PC-9 (cell line): ENCODE measurements at regions not wholly inside any gene's neighbourhood (a gene's known extent, or its start where the extent isn't known, plus 50 kb on each side); places are given as distances from the start of the nearest gene placed in this dataset.

Experiments used
- BruUV-seq: library from RNA; stranded (reverse); fragments of 400-500 nt; replicated peaks from 2 replicates; lab custom pipeline; 2021; lab: Mats Ljungman, UMichigan
- CTCF ChIA-PET: fragments of 300-600 bp; sonication (Branson Sonifier 250); formaldehyde crosslinking; loops from one replicate; lab custom pipeline; 2022; ENCODE audit warnings: antibody characterized with exemption; lab: Charles Lee
- POLR2A ChIA-PET: fragments of 300-600 bp; sonication (Branson Sonifier 250); formaldehyde crosslinking; loops from one replicate; lab custom pipeline; 2022; ENCODE audit warnings: antibody characterized with exemption; ENCODE audit not compliant: unreplicated experiment; lab: Charles Lee
- DNase-seq, 2 experiments: peaks; one replicate each; pipeline versions ENCODE4 v3.0.0 to v3.0.0-alpha.2; 2015 to 2022; ENCODE audit warnings: mixed read lengths in 1 of 2
- H2AFZ ChIP-seq: fragments of 200-600 bp; sonication (generic); 2 replicates; pipeline ENCODE4 v1.8.1; 2017; ENCODE audit warnings: antibody characterized with exemption
- H3F3A ChIP-seq: fragments of 200-600 bp; sonication (generic); 2 replicates; pipeline ENCODE4 v1.8.1; 2017; ENCODE audit warnings: antibody characterized with exemption, mild to moderate bottlenecking, low read depth; ENCODE audit not compliant: insufficient read depth
- H3K27ac ChIP-seq: fragments of 200-600 bp; sonication (generic); 2 replicates; pipeline ENCODE4 v1.6.1; 2016; ENCODE audit warnings: mixed run types
- H3K27me3 ChIP-seq: fragments of 200-600 bp; sonication (generic); 2 replicates; pipeline ENCODE4 v1.6.1; 2016; ENCODE audit warnings: low read depth, mixed run types; ENCODE audit not compliant: insufficient read depth
- H3K36me3 ChIP-seq: fragments of 200-600 bp; sonication (generic); 2 replicates; pipeline ENCODE4 v1.6.1; 2016; ENCODE audit warnings: low read depth, mixed run types
- H3K4me1 ChIP-seq: fragments of 200-600 bp; sonication (generic); replicated peaks from 2 replicates; pipeline ENCODE4 v1.6.1; 2016; ENCODE audit warnings: mixed run types; ENCODE audit not compliant: insufficient read depth
- H3K4me2 ChIP-seq: fragments of 200-600 bp; sonication (generic); 2 replicates; pipeline ENCODE4 v1.6.1; 2017; ENCODE audit warnings: mixed run types
- H3K4me3 ChIP-seq: fragments of 200-600 bp; sonication (generic); 2 replicates; pipeline ENCODE4 v1.6.1; 2016; ENCODE audit warnings: mixed run types
- H3K79me2 ChIP-seq: fragments of 200-600 bp; sonication (generic); 2 replicates; pipeline ENCODE4 v1.6.1; 2017; ENCODE audit warnings: low read depth, mixed run types
- H3K9me2 ChIP-seq: fragments of 200-600 bp; sonication (generic); 2 replicates; pipeline ENCODE4 v1.8.1; 2017; ENCODE audit warnings: mild to moderate bottlenecking; ENCODE audit not compliant: insufficient read depth
- H3K9me3 ChIP-seq: fragments of 200-600 bp; sonication (generic); 2 replicates; pipeline ENCODE4 v1.8.1; 2016; ENCODE audit warnings: low read depth; ENCODE audit not compliant: insufficient read depth
- H4K20me1 ChIP-seq: fragments of 200-600 bp; sonication (generic); 2 replicates; pipeline ENCODE4 v1.8.1; 2017; ENCODE audit not compliant: insufficient read depth
- CTCF ChIP-seq: fragments of 200-600 bp; sonication (generic); conservative IDR thresholded peaks from 2 replicates; pipeline ENCODE4 v1.6.1; 2017; ENCODE audit warnings: mixed run types, antibody characterized with exemption, mild to moderate bottlenecking, moderate library complexity
- EZH2 ChIP-seq: fragments of 200-600 bp; sonication (generic); IDR thresholded peaks from 2 replicates; pipeline ENCODE4 v1.8.0; 2017; ENCODE audit warnings: antibody characterized with exemption, low read depth
- intact Hi-C: fragments of 100-400 bp; cut with micrococcal nuclease; formaldehyde crosslinking; loops from one replicate; pipeline ENCODE4 v1.10.0; 2022; ENCODE audit not compliant: unreplicated experiment

- ChIA-PET POLR2A (no interaction called here), CTCF (no interaction called here)
- H4K20me1 ChIP-seq, result no peaks in the 10 kb centered on the region
- peaks cover 4% of the 10 kb centered on the region; the same call in 1 of the 2 replicates for H3F3A ChIP-seq
- no peaks in the 10 kb centered on the region for H3K27me3 ChIP-seq
- no peak for TF ChIP-seq CTCF
- no peaks in the 10 kb centered on the region for H3K36me3 ChIP-seq
- no peak overlapping the region for H3K27ac ChIP-seq
- 0 out of 2 replicates have a peak, but pooled peaks cover 5% of the 10 kb centered on the region for H3K9me2 ChIP-seq
- no TSS peak for BruUV-seq
- H2AFZ ChIP-seq, result no peak overlapping the region
- H3K4me1 ChIP-seq, result peaks cover 20% of the 10 kb centered on the region
- DNase-seq, result no peak
- H3K79me2 ChIP-seq, result no peaks in the 10 kb centered on the region
- H3K4me2 ChIP-seq, result no peak overlapping the region
- no peak overlapping the region for H3K4me3 ChIP-seq
- intact Hi-C loops, result no loop called here
- H3K9me3 ChIP-seq, result no peaks in the 10 kb centered on the region
Observed at GRCh38 chr7:46195934-46196333, 274.9 kb upstream of the IGFBP3 start.

GRCh38 chr7:46192271-46192670 is 271.2 kb upstream of the IGFBP3 start:
- ChIA-PET POLR2A (interaction anchor here (0.7 to 1.2 kb wide), 2 partner anchors 13 to 100 kb away, joined by 5 read pairs; no protein-coding TSS in a partner anchor), CTCF (no interaction called here)
- TF ChIP-seq EZH2 (no peak), CTCF (no peak)
- Histone ChIP-seq H3K27me3 (no peaks in the 10 kb centered on the region), H4K20me1 (no peaks in the 10 kb centered on the region), H3K9me2 (no peaks in the 10 kb centered on the region), H3K36me3 (no peaks in the 10 kb centered on the region), H3K4me1 (peaks cover 25% of the 10 kb centered on the region), H3K9me3 (no peaks in the 10 kb centered on the region), H3F3A (peaks cover 4% of the 10 kb centered on the region; the same call in 1 of the 2 replicates), H3K4me3 (no peak overlapping the region), H2AFZ (no peak overlapping the region), H3K79me2 (no peaks in the 10 kb centered on the region), H3K4me2 (peak overlapping the region; percentile 1; the same call in 1 of the 2 replicates), H3K27ac (peak overlapping the region; percentile 88)
- DNase-seq, result peak; percentile 55 to 82
- BruUV-seq, result TSS peak; percentile 96
- intact Hi-C loops, result loop anchor here (1.0 to 5.0 kb wide), 8 partner anchors 13 to 365 kb away; no protein-coding TSS in a partner anchor

GRCh38 chr7:46191776-46192175 is 270.7 kb upstream of the IGFBP3 start:
- Histone ChIP-seq H3K4me2 (peak overlapping the region; percentile 8; the same call in 1 of the 2 replicates), H3K4me1 (peaks cover 25% of the 10 kb centered on the region)

More at GRCh38 chr7:46191776-46192175, 270.7 kb upstream of the IGFBP3 start:
- Histone ChIP-seq H3K9me3 (no peaks in the 10 kb centered on the region), H3F3A (peaks cover 4% of the 10 kb centered on the region; the same call in 1 of the 2 replicates), H3K36me3 (no peaks in the 10 kb centered on the region), H4K20me1 (no peaks in the 10 kb centered on the region), H3K27me3 (no peaks in the 10 kb centered on the region), H2AFZ (no peak overlapping the region), H3K4me3 (no peak overlapping the region), H3K27ac (peak overlapping the region; percentile 88), H3K79me2 (no peaks in the 10 kb centered on the region), H3K9me2 (no peaks in the 10 kb centered on the region)
- no peak for TF ChIP-seq EZH2
- no peak for TF ChIP-seq CTCF
- no TSS peak for BruUV-seq
- CTCF ChIA-PET, result interaction anchor here (0.5 kb wide), 2 partner anchors 37 to 612 kb away, joined by 3 read pairs; no protein-coding TSS in a partner anchor
- POLR2A ChIA-PET, result interaction anchor here (1.2 kb wide), 1 partner anchor 14 kb away, joined by 5 read pairs; no protein-coding TSS in a partner anchor
- intact Hi-C loops, result loop anchor here (1.0 to 5.0 kb wide), 13 partner anchors 14 to 366 kb away; no protein-coding TSS in a partner anchor
- peak; percentile 62 to 93 for DNase-seq
